Keratinocyte (primary cell): ENCODE measurements at regions not wholly inside any gene's neighbourhood (a gene's known extent, or its start where the extent isn't known, plus 50 kb on each side); places are given as distances from the start of the nearest gene placed in this dataset.

Source experiments
- DNase-seq: peaks from one replicate; pipeline ENCODE4 v3.0.0-alpha.2; 2011; ENCODE audit warnings: low read depth, missing footprints, low spot score
- FAIRE-seq: peaks from 2 replicates; lab custom pipeline; 2011; peaks lifted over from hg19 to GRCh38; lab: Jason Lieb, UNC
- H2AFZ ChIP-seq: 2 replicates; pipeline ENCODE4 v1.6.0; 2012; ENCODE audit warnings: low read length, control low read depth, inconsistent platforms; ENCODE audit not compliant: control insufficient read depth
- H3K27ac ChIP-seq: 2 replicates; pipeline ENCODE4 v1.5.1; 2011; ENCODE audit warnings: low read length; ENCODE audit not compliant: control insufficient read depth, insufficient read depth
- H3K27me3 ChIP-seq: 3 replicates; pipeline ENCODE4 v1.6.0; 2011; ENCODE audit warnings: low read length; ENCODE audit not compliant: control insufficient read depth, insufficient read depth; ENCODE audit errors: extremely low read depth
- H3K36me3 ChIP-seq, 2 experiments: 2 replicates in 1 of 2; 3 replicates in 1 of 2; pipeline ENCODE4 v1.5.1; 2011; ENCODE audit warnings: low read length in 2 of 2, mild to moderate bottlenecking in 1 of 2; ENCODE audit not compliant: control insufficient read depth in 2 of 2, insufficient read depth in 2 of 2; ENCODE audit errors: extremely low read depth in 1 of 2
- H3K4me1 ChIP-seq: 3 replicates; pipeline ENCODE4 v1.5.1; 2011; ENCODE audit warnings: low read length; ENCODE audit not compliant: control insufficient read depth, insufficient read depth; ENCODE audit errors: extremely low read depth
- H3K4me2 ChIP-seq: 3 replicates; pipeline ENCODE4 v1.6.0; 2011; ENCODE audit warnings: low read depth, low read length; ENCODE audit not compliant: control insufficient read depth, insufficient read depth; ENCODE audit errors: extremely low read depth
- H3K4me3 ChIP-seq, 3 experiments: fragments of 200-600 bp in 1 of 3; sonication (generic) in 1 of 3; 2 replicates in 2 of 3; 3 replicates in 1 of 3; pipeline ENCODE4 v1.5.1; 2011 to 2016; ENCODE audit warnings: low read length in 3 of 3, mild to moderate bottlenecking in 3 of 3, control low read depth in 2 of 3, inconsistent platforms in 1 of 3, low read depth in 1 of 3, mixed read lengths in 1 of 3, mixed run types in 1 of 3, moderate library complexity in 1 of 3; ENCODE audit not compliant: control insufficient read depth in 2 of 3, insufficient read depth in 2 of 3; ENCODE audit errors: extremely low read depth in 1 of 3
- H3K79me2 ChIP-seq: 2 replicates; pipeline ENCODE4 v1.6.0; 2012; ENCODE audit warnings: low read length; ENCODE audit not compliant: control insufficient read depth, insufficient read depth
- H3K9ac ChIP-seq: 3 replicates; pipeline ENCODE4 v1.6.0; 2011; ENCODE audit warnings: low read length; ENCODE audit not compliant: control insufficient read depth, insufficient read depth; ENCODE audit errors: extremely low read depth
- H3K9me1 ChIP-seq: 3 replicates; pipeline ENCODE4 v1.6.0; 2011; ENCODE audit warnings: low read length; ENCODE audit not compliant: control insufficient read depth, insufficient read depth; ENCODE audit errors: extremely low read depth
- H3K9me3 ChIP-seq: 2 replicates; pipeline ENCODE4 v1.5.1; 2012; ENCODE audit warnings: low read depth, low read length; ENCODE audit not compliant: control insufficient read depth
- H4K20me1 ChIP-seq: 3 replicates; pipeline ENCODE4 v1.6.0; 2011; ENCODE audit warnings: low read length; ENCODE audit not compliant: control insufficient read depth, insufficient read depth; ENCODE audit errors: extremely low read depth
- CTCF ChIP-seq, 3 experiments: IDR thresholded peaks in 1 of 3; conservative IDR thresholded peaks in 1 of 3; optimal IDR thresholded peaks in 1 of 3; 2 replicates in 2 of 3; 3 replicates in 1 of 3; pipeline versions ENCODE3 to v1.5.1; 2011; ENCODE audit warnings: low read length in 3 of 3, mild to moderate bottlenecking in 3 of 3, moderate library complexity in 2 of 3, control low read depth in 1 of 3, inconsistent platforms in 1 of 3; ENCODE audit not compliant: insufficient read depth in 2 of 3; ENCODE audit errors: extremely low read depth in 1 of 3
- EZH2 ChIP-seq: IDR thresholded peaks from one replicate; pipeline ENCODE4 v1.6.1; 2012; ENCODE audit warnings: inconsistent platforms, mild to moderate bottlenecking, low read length, moderate library complexity
- dilution Hi-C: fragments of 300-500 bp; cut with MboI; formaldehyde crosslinking; loops from one replicate; pipeline ENCODE4 v1.7.0; 2020; ENCODE audit warnings: low sequenced_read_pairs; ENCODE audit not compliant: extremely low pct_ligation_motif_present

GRCh38 chr11:95684701-95685100, 104.9 kb downstream of the FAM76B start:
- Histone ChIP-seq H3K4me1 (peaks cover 6% of the 10 kb centered on the region), H3K79me2 (no peaks in the 10 kb centered on the region), H4K20me1 (no peaks in the 10 kb centered on the region), H3K4me2 (no peak overlapping the region), H3K4me3 (no peak overlapping the region), H3K9me3 (no peaks in the 10 kb centered on the region), H3K27ac (no peak overlapping the region), H2AFZ (no peak overlapping the region), H3K27me3 (no peaks in the 10 kb centered on the region), H3K36me3 (no peaks in the 10 kb centered on the region), H3K9me1 (no peaks in the 10 kb centered on the region), H3K9ac (no peak overlapping the region)
- DNase-seq (no peak), FAIRE-seq (no peak)
- dilution Hi-C loops = no loop called here
- TF ChIP-seq CTCF (optimal IDR thresholded peaks at IDR 0.05 in 1 of 3, IDR thresholded peaks at IDR 0.05 in 1 of 3, conservative IDR thresholded peaks at IDR 0.05 in 1 of 3; ENCODE audit: extremely low read depth in 1 of 3, insufficient read depth in 2 of 3, low read length in 3 of 3) = no peak
- TF ChIP-seq EZH2 = no peak

- Histone ChIP-seq H3K4me1 (peaks cover 6% of the 10 kb centered on the region), H3K4me2 (no peak overlapping the region), H3K4me3 (no peak overlapping the region), H3K9ac (no peak overlapping the region), H3K27ac (no peak overlapping the region), H3K36me3 (no peaks in the 10 kb centered on the region), H4K20me1 (no peaks in the 10 kb centered on the region), H3K27me3 (no peaks in the 10 kb centered on the region), H2AFZ (no peak overlapping the region), H3K79me2 (no peaks in the 10 kb centered on the region), H3K9me3 (no peaks in the 10 kb centered on the region), H3K9me1 (no peaks in the 10 kb centered on the region)
- no peak for TF ChIP-seq CTCF (optimal IDR thresholded peaks at IDR 0.05 in 1 of 3, IDR thresholded peaks at IDR 0.05 in 1 of 3, conservative IDR thresholded peaks at IDR 0.05 in 1 of 3; ENCODE audit: extremely low read depth in 1 of 3, insufficient read depth in 2 of 3, low read length in 3 of 3)
- no peak for TF ChIP-seq EZH2
- DNase-seq (no peak), FAIRE-seq (no peak)
- dilution Hi-C loops = no loop called here
Measured at GRCh38 chr11:95684170-95684569, 105.4 kb downstream of the FAM76B start.
